Cardiac fibroblast (primary cell): ENCODE measurements at regions not wholly inside any gene's neighbourhood (a gene's known extent, or its start where the extent isn't known, plus 50 kb on each side); places are given as distances from the start of the nearest gene placed in this dataset.

Experiments
- DNase-seq, 2 donors: peaks; one replicate each; pipeline versions ENCODE4 v3.0.0 to v3.0.0-alpha.2; 2010; ENCODE audit warnings: low read depth in 2 of 2
- H3K4me3 ChIP-seq, 2 donors: replicated peaks in 1 of 2; 1 replicate in 1 of 2; 2 replicates in 1 of 2; pipeline ENCODE4 v1.5.1; 2011; ENCODE audit warnings: low read depth in 2 of 2, low read length in 2 of 2, mild to moderate bottlenecking in 2 of 2, moderate library complexity in 1 of 2
- TF ChIP-seq, protein P1 (sequence below): IDR thresholded peaks from one replicate; pipeline ENCODE4 v1.5.1; 2011; ENCODE audit warnings: low read depth, mild to moderate bottlenecking, low read length, inconsistent platforms

DNA sequence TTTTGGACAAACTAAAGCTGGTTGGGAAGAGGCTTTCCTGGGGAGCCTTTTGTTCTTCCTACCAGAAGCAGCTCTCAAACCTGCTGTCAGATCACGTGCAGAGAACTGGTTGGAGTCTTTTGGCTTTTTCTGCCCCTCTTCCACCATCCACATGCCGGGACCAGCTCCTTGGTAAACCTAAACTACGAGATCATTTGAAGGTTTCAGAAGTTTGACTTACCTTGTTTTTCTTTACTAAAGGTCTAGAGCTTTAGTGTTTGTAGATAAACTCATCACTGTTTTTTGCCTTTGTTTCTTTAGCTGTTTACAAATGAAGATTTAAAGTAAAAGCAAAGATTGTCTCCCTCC, 113.4 kb downstream of the HLX start:
- no peak for DNase-seq
- H3K4me3 ChIP-seq, result no peak overlapping the region
- TF ChIP-seq, protein P1, sequence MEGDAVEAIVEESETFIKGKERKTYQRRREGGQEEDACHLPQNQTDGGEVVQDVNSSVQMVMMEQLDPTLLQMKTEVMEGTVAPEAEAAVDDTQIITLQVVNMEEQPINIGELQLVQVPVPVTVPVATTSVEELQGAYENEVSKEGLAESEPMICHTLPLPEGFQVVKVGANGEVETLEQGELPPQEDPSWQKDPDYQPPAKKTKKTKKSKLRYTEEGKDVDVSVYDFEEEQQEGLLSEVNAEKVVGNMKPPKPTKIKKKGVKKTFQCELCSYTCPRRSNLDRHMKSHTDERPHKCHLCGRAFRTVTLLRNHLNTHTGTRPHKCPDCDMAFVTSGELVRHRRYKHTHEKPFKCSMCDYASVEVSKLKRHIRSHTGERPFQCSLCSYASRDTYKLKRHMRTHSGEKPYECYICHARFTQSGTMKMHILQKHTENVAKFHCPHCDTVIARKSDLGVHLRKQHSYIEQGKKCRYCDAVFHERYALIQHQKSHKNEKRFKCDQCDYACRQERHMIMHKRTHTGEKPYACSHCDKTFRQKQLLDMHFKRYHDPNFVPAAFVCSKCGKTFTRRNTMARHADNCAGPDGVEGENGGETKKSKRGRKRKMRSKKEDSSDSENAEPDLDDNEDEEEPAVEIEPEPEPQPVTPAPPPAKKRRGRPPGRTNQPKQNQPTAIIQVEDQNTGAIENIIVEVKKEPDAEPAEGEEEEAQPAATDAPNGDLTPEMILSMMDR, result no peak

DNA sequence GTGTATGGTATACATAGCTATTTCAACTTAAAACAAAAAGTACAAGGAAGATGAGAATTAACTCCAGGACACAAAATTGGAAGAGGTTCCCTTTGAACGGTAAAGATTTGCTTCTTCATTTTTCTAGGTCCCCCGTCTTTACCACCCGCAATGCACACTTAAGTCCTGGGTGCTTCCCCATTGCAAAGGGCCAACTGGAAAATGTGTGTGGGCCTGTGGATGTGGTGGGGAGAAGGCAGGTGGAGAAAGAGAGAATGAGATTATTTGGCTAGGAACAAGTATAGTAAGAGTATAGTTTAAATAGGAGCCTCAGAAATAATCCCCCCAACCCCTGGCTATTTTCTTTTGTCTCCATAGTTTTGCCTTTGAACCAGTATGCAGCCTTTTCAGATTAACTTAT, 115.4 kb downstream of the HLX start:
- no peak for DNase-seq
- TF ChIP-seq, protein P1, result no peak
- H3K4me3 ChIP-seq, result no peak overlapping the region

DNA sequence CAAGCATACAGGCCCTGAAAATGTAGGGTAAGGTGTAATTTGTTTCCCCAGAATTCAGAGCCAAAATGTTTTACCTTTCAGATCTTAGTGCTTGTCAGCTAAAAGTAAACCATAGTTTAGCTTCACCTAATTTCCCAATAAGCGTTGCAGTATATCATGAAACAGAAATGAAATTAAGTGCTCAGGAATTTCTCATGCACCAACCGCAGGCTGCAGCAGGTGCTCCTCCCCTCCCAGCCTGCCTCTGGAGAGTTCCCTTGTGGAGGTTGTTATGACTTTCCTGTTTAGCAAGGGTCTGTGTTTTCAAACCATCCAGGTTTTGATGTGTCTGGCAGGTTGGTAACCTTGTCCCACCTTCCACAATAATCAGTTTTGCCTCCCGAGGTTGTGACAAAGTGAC, 118.5 kb downstream of the HLX start:
- H3K4me3 ChIP-seq, result no peak overlapping the region
- DNase-seq, result no peak
- TF ChIP-seq, protein P1, result no peak

DNA sequence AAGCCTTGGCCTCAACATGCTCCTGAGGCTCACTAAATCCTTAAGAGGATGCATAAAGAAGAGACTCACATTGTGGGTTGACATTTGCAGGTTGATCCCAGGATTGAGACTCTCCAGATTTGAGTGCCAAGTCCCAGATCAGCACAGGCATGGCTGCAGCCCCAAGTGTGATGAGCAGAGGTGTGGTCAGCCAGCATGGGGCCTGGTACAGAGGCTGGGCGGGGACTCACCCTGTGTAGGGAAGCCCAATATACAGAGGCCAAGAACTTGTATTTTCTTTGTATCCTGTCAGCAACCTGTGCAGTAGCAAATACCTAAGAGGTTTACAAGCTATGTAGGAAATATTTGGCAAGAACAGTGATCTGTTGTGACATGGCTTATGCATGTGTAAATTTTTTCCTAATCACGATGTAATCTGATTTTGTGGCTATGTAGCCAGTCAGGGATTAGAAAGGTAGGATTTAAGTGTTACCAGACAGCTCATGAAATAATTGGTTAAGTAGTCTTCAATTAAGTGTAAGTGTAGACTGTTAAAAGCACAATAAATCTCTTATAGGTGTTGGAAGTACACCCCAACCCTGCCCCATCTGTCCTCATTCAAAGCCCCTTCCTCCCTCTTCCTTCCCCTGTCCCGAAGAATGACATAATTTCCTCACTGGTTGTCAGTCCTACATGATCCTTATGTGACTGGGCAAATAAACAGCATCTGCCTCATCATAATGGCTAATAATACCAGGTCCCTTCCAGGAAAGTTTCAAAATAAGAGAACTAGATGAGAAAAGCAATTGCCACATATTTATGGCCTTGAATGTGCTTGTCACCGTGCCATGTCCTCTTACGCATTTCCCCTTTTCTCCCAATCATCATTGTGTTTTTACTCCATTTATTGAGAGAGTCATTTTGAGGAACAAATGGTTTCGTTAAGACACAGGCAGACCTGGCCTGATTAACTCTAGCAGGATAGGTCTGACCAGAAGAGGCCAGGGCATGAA, 120.9 kb downstream of the HLX start:
- peak; percentile 43 to 73 for DNase-seq
- no peak overlapping the region for H3K4me3 ChIP-seq
- TF ChIP-seq, protein P1, result no peak

DNA sequence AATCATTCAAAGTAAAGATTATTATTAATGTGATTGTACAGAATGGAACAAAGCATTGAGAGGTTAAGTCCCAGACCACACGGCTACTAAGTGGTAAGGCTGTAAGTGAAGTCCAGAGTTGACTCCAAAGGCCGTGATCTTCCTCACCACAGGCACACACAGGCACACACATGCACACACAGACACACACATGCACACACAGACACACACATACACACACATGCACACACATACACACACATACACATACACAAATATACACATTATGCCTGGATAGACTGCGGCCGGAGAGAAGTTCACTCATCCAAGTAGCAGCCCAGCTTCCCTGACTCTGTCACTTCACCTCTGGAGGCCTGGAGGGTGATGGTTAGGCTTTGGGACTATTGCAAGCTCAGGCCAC, 121.9 kb downstream of the HLX start:
- no peak for DNase-seq
- no peak overlapping the region for H3K4me3 ChIP-seq
- TF ChIP-seq, protein P1, result no peak

DNA sequence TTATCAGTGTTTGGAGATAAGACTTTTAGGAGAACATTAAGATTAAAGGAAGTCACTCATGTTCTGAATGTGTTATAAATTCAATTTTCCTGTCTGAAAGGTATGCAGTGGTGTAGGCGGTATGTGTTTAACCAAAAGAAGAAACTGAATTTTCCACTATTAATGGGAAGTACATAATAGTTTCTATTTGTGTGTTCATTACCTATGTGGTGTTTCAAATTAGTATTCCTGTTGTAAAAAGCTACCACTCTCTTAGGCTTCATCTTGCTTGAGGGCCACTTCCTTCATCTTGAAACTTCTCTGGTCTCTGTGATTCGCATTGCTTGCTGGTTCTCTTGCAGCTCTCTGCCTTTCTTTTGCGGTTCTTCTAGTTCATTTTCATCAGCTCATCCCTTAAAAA, 123.4 kb downstream of the HLX start:
- TF ChIP-seq, protein P1, result no peak
- no peak overlapping the region for H3K4me3 ChIP-seq
- no peak for DNase-seq

DNA sequence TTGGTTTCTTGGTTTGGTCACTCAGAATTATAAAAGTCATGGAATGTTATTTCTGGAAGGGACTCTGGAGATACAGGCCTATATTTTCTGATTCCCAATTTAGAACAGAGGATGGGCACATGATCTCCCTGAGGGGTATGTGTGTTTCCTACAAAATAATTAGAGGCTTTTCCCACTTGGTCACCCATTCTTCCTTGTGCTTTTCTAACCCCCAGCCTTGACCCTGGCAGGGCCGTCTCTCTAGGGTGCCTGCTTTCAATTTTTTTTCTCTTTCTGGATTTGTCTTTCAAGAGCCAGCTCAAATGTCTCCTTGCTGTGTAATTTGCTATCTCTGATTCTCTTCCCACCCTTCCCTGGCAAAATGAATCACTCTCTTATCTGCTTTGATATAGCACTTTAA, 131.9 kb downstream of the HLX start:
- TF ChIP-seq, protein P1, result no peak
- H3K4me3 ChIP-seq, result no peak overlapping the region
- no peak for DNase-seq
